ENCODE measurements at regions not wholly inside any gene's neighbourhood (a gene's known extent, or its start where the extent isn't known, plus 50 kb on each side); places are given as distances from the start of the nearest gene placed in this dataset.

DNA sequence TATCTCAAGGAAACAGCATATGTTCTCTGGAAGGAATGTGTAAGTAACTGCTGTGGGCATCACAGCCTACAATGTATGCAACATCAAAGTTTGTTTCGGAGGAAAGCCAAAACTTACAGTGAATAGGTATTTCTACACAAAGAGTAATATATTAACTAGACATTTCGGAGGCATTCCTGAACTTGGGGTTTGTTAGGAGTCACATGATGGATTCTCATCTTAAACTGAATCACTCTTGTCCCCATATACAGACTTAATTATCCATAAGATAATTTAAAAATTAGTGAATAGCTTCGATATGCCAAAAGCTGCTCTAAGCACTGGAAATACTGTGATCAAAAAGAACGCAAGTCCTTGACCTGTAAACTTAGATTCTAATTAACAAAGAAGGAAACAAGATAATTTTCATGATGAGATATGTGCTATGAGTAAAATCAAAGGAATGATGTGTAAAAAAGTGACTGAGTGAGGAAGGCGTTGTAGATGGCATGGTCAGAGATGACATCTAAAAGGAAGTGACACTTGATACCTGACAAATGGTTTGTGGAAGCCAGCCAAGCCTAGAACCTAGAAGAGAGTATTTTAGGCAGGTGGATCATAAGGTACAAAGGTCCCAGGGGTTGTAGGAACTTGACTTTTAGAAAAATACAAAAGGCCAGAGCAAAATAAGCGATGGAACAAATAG lies 273.1 kb downstream of the MRPL39 start:
- DNase-seq: no peak

DNA sequence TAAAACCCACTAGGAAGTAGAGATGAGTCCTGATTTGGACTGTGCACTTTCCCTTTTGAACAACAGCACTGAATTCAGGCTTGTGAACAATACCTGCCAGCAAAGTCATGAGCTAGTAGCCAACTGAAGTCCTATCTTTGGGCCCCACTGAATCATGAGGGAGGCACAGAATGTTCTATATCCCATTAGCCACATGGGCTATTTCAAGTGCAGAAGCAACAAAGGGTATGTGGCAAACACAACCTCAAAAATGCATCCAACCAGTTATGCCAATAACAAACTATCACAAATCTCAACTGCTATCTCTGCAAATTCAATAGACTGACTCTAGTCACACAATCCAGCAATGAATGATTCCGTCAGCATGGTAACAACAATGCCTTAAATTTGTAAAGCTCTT lies 276.0 kb downstream of the MRPL39 start:
- no peak for DNase-seq

DNA sequence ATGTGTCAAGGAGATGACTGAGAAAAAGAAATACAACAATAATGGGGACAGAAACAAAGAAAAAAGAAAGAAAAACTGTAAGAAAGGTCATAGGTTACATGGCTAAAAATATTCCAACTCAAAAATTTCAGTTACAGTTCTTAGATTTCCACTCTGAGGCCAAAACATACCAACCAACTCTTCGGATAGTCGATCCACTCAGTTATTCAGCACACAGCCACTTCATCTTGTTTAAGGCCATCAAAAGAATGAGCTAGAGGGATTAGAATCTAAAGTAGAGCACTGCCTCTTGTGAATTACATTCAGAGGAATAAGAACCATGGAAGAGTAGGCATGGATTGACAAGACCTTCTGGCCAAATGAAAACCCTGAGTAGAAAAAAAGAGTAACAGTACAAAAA lies 277.0 kb downstream of the MRPL39 start:
- DNase-seq: no peak

- no peak for DNase-seq
Observed at GRCh38 chr21:25329227-25329825, 278.0 kb downstream of the MRPL39 start.

- no peak for DNase-seq
Observed at GRCh38 chr21:25328736-25329135, 278.5 kb downstream of the MRPL39 start.

GRCh38 chr21:25326181-25326580 lies 281.1 kb downstream of the MRPL39 start:
- DNase-seq: no peak

- no peak for DNase-seq
Observed at GRCh38 chr21:25324666-25325065, 282.6 kb downstream of the MRPL39 start.

GRCh38 chr21:25323356-25323949 lies 283.8 kb downstream of the MRPL39 start:
- no peak for DNase-seq

GRCh38 chr21:25314247-25314646 lies 293.0 kb downstream of the MRPL39 start:
- DNase-seq: no peak

- DNase-seq: no peak
Observed at GRCh38 chr21:25313829-25314228, 293.5 kb downstream of the MRPL39 start.

- DNase-seq: no peak
Observed at GRCh38 chr21:25307489-25307888, 299.8 kb downstream of the MRPL39 start.

DNA sequence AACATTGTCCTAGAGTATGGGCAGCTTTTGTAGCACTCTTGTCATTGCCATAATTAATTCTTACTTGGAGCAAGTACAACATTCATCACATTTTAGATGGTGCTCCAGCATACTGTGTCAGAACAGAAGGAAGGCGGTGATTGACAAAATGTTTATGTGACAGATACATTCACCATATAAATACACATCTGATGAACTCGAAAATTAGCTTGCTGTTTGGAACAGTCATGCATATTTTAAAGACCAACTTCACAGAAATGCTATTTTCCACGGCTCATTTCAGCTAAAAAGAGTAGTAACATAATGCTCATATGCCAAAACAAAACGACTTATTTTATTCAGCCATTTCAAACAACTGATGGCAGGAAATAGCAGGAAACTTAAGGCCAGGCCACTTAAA lies 302.7 kb downstream of the MRPL39 start:
- no peak for DNase-seq

GRCh38 chr21:25300632-25301031 lies 306.6 kb downstream of the MRPL39 start:
- DNase-seq: no peak

DNA sequence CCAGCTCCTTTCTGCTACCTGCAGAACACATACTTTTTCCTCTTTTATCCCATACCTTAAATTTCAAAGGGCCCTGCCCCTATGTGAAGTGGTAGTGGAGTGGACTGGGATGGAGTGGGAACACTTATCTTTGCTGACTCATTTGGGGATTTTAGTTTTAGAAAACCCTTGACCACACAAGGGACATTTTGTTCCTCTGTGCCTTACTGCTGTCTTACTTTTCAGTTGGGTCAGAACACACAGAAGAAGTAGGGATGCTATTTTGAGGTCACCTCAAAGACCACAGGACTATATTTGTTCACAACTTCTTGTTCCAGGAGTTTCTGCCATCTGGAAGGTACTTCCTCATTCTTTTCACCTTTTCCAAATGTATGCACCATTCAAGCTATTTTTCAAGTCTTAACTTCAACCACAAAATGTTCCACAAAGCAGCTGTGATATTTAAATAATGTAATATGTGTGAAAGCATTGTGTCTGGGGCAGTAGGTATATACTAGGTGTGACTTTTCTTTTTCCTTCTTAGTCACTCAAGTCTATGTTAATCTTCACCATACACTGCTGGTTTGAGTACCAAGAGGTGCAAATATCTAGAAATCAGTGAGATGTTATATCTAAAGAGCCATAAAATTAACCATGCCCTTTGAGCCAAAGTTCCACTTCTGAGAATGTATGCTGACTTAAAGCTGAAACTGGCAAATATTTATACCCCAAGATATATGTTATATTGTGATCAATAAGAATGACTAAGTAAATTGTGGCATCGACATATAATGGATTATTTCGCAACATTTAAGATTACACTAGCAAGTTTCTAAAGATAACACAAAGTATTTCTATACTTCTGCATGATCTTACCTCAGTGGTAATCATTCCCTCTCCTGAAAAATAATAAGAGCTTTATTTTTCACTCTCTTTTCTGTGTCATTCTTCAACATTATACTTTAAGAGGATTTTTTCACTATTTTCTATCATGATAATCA lies 308.5 kb downstream of the MRPL39 start:
- DNase-seq: no peak

DNA sequence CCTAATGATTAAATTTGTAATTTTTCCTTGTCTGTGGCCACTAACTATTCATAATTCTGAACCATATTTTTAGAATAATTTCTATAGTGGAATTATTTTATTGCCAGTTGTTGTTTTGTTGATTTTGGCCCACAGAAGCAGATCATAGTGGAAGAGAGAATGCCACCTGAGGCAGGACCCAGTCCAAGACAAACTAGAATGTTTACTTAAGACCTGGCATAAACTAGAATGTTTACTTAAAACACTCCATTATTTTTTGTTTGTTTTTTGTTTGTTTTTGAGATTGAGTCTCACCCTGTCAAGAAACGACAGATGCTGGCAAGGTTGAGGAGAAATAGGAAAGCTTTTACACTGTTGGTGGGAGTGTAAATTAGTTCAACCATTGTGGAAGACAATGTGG lies 310.2 kb downstream of the MRPL39 start:
- no peak for DNase-seq

DNA sequence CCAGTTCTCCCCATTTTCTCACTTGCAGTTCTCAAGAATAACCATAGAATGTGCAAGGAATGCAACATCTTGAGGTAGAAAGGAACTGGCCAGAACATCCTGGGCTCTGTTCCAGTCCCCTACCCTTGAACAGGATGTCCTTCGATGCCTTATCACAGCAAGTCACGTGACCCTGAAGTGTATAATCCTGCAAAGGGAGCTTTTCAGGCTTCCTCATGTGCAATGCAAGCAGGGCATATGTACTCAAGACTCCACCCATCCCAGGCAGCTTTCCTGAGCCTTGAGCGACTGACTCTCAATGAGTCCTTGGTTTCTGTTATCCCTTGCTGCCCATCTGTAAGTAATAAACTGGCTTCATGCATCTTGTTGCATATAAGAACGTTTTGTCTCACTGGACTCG lies 311.0 kb downstream of the MRPL39 start:
- DNase-seq: no peak

- DNase-seq: no peak
Observed at GRCh38 chr21:25292396-25292795, 314.9 kb downstream of the MRPL39 start.

- no peak for DNase-seq
Observed at GRCh38 chr21:25283720-25284119, 323.6 kb downstream of the MRPL39 start.

DNA sequence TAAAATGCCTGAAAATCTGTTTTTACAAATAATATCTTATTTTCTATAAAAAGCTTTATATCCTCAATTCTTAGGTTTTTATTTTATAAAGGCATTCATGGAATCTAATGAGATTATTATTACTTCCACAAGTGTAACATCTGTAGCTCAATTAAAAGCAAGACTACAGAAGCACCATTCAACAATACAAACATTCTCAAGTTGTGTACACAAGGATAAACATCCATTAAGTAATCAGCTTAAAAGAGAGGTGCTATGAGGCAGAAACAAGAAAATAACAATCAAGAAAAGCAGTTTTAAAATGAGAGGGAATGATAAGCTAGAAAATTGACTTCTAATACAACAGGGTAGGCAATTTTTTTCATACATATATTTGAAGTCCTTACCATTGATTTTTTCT lies 326.1 kb downstream of the MRPL39 start:
- DNase-seq: no peak

DNA sequence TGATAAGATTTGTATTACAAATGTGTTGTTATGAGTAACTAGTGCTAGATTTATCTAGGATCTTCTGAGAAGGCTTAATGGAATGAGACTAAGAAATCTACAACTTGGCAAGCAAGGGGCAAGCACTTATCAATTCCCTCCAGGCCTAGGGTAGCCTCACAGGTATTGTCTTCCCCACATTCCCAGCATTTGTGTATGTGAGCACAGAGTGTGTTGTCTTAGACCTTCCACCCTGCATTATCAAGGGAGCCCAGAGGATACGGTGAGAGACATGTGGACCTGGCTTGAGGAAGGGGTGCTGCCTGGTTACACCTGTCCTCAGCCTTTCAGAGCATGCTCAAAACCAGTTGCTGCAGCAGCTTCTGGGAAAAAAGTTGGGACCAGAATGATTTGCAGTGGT lies 327.2 kb downstream of the MRPL39 start:
- no peak for DNase-seq

DNA sequence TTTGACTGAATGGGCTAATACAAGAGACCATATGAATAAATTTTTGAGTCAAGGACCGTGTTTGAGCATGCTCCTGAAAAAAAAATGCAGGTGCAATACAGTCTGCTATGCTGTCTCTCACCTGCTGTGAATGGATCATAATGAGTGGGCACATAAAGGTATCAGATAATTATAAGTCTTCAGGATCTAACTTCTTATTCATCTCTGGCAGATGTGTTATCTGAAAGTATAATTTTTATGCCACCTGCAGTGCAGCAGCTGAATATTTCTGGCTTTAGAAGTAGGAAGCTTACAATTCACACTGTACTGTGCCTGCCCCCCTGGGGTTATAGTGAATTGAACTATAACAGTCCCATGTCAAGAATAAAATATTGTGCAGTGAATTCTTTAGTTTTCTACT lies 333.3 kb downstream of the MRPL39 start:
- DNase-seq: no peak

All from anterior cingulate cortex (tissue), 58 donors.